ENCODE measurements at regions not wholly inside any gene's neighbourhood (a gene's known extent, or its start where the extent isn't known, plus 50 kb on each side); places are given as distances from the start of the nearest gene placed in this dataset.

GRCh38 chr22:26835023-26835422 lies 177.6 kb downstream of the MIAT start:
- no peak for TF ChIP-seq CTCF (IDR thresholded peaks at IDR 0.05)
- no peak for TF ChIP-seq POLR2A (IDR thresholded peaks at IDR 0.05)

Measured in adrenal gland (tissue), 5 donors.